Suprapubic skin (tissue), 3 donors: ENCODE measurements at regions not wholly inside any gene's neighbourhood (a gene's known extent, or its start where the extent isn't known, plus 50 kb on each side); places are given as distances from the start of the nearest gene placed in this dataset.

ENCODE experiments used
- EP300 ChIP-seq: sonication (generic); formaldehyde crosslinking; IDR thresholded peaks from one replicate; pipeline ENCODE4 v1.6.1; 2017; ENCODE audit warnings: antibody characterized with exemption
- POLR2A ChIP-seq, 2 donors: fragments of 450-650 bp; IDR thresholded peaks; one replicate each; pipeline ENCODE4 v1.6.1; 2017; ENCODE audit warnings: antibody characterized with exemption in 2 of 2, mild to moderate bottlenecking in 2 of 2, moderate library complexity in 2 of 2
- TF ChIP-seq, protein P1 (sequence below), 2 donors: fragments of 200-600 bp in 1 of 2; fragments of 450-650 bp in 1 of 2; sonication (generic) in 1 of 2; IDR thresholded peaks; one replicate each; pipeline ENCODE4 v1.5.1; 2016 to 2019; ENCODE audit warnings: antibody characterized with exemption in 2 of 2, mild to moderate bottlenecking in 1 of 2, moderate library complexity in 1 of 2

DNA sequence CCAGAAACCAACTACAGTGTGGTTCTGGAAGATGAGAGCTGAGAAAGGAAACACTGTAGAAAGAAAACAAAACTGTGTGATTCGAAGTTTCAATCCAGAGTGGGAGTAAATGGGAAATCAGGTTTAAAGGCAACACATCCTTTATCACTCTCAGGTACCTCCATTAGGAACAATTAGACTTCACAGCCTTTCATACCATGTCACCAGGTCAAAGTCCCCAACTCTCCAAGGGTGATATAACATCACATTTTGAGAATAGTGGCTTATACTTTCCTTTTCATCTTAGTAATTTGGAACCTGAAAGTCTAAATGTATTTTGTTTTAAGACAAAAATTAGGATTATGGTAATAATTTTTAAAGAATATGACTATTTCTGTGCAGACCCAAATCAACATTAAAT lies 194.9 kb upstream of the WWC1 start:
- TF ChIP-seq POLR2A (IDR thresholded peaks at IDR 0.05) (no peak), EP300 (no peak)
- TF ChIP-seq, protein P1, sequence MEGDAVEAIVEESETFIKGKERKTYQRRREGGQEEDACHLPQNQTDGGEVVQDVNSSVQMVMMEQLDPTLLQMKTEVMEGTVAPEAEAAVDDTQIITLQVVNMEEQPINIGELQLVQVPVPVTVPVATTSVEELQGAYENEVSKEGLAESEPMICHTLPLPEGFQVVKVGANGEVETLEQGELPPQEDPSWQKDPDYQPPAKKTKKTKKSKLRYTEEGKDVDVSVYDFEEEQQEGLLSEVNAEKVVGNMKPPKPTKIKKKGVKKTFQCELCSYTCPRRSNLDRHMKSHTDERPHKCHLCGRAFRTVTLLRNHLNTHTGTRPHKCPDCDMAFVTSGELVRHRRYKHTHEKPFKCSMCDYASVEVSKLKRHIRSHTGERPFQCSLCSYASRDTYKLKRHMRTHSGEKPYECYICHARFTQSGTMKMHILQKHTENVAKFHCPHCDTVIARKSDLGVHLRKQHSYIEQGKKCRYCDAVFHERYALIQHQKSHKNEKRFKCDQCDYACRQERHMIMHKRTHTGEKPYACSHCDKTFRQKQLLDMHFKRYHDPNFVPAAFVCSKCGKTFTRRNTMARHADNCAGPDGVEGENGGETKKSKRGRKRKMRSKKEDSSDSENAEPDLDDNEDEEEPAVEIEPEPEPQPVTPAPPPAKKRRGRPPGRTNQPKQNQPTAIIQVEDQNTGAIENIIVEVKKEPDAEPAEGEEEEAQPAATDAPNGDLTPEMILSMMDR (IDR thresholded peaks at IDR 0.05): no peak
